Activated naive CD4-positive, alpha-beta T cell treated with anti-CD3 and anti-CD28 coated beads, Interleukin-2, amount 10 ng/mL, durations not matched to agents 7 days and 5 days (primary cell): ENCODE measurements at regions not wholly inside any gene's neighbourhood (a gene's known extent, or its start where the extent isn't known, plus 50 kb on each side); places are given as distances from the start of the nearest gene placed in this dataset.
"Not testable (repeated sequence)": the region's sequence is repeated elsewhere in the genome, so short reads cannot be mapped to it uniquely, and the experiment has no call there.

Experiments
- CTCF ChIA-PET: fragments of 350-600 bp; sonication (Branson Sonifier 250); formaldehyde crosslinking; loops from one replicate; lab custom pipeline; 2021; ENCODE audit warnings: antibody characterized with exemption; lab: Charles Lee
- DNase-seq: peaks from one replicate; pipeline ENCODE4 v3.0.0-alpha.2; 2020
- H3K27ac Mint-ChIP-seq: one replicate; pipeline ENCODE4 v1.8.0; 2021; ENCODE audit warnings: mild to moderate bottlenecking, moderate library complexity, mixed read lengths
- H3K27me3 Mint-ChIP-seq: one replicate; pipeline ENCODE4 v1.8.0; 2021; ENCODE audit warnings: mild to moderate bottlenecking, mixed read lengths
- H3K36me3 Mint-ChIP-seq: one replicate; pipeline ENCODE4 v1.8.0; 2021; ENCODE audit warnings: mixed read lengths
- H3K4me1 Mint-ChIP-seq: one replicate; pipeline ENCODE4 v1.8.0; 2021; ENCODE audit warnings: mixed read lengths
- H3K4me3 Mint-ChIP-seq: one replicate; pipeline ENCODE4 v1.8.0; 2021; ENCODE audit warnings: mild to moderate bottlenecking, moderate library complexity, mixed read lengths
- H3K9me3 Mint-ChIP-seq: one replicate; pipeline ENCODE4 v1.8.0; 2021; ENCODE audit warnings: mixed read lengths

GRCh38 chr7:131674131-131674530 is 117.7 kb upstream of the PODXL start:
- no peak overlapping the region for H3K4me3 Mint-ChIP-seq
- H3K27ac Mint-ChIP-seq = no peak overlapping the region
- DNase-seq = no peak
- peaks cover 16% of the 10 kb centered on the region for H3K27me3 Mint-ChIP-seq
- H3K9me3 Mint-ChIP-seq = no peaks in the 10 kb centered on the region
- H3K36me3 Mint-ChIP-seq = no peaks in the 10 kb centered on the region
- CTCF ChIA-PET = no interaction called here
- no peaks in the 10 kb centered on the region for H3K4me1 Mint-ChIP-seq

GRCh38 chr7:131673576-131673975 is 117.1 kb upstream of the PODXL start:
- H3K27ac Mint-ChIP-seq = no peak overlapping the region
- H3K9me3 Mint-ChIP-seq = no peaks in the 10 kb centered on the region
- H3K4me3 Mint-ChIP-seq = no peak overlapping the region
- H3K36me3 Mint-ChIP-seq = no peaks in the 10 kb centered on the region
- peaks cover 16% of the 10 kb centered on the region for H3K27me3 Mint-ChIP-seq
- no peaks in the 10 kb centered on the region for H3K4me1 Mint-ChIP-seq
- CTCF ChIA-PET = no interaction called here
- no peak for DNase-seq

GRCh38 chr7:131670406-131670805 is 114.0 kb upstream of the PODXL start:
- CTCF ChIA-PET = no interaction called here
- H3K36me3 Mint-ChIP-seq = no peaks in the 10 kb centered on the region
- no peak for DNase-seq
- peaks cover 16% of the 10 kb centered on the region for H3K27me3 Mint-ChIP-seq
- H3K27ac Mint-ChIP-seq = no peak overlapping the region
- H3K4me3 Mint-ChIP-seq = no peak overlapping the region
- no peaks in the 10 kb centered on the region for H3K9me3 Mint-ChIP-seq
- H3K4me1 Mint-ChIP-seq = no peaks in the 10 kb centered on the region

GRCh38 chr7:131667699-131668098 is 111.3 kb upstream of the PODXL start:
- H3K4me3 Mint-ChIP-seq = no peak overlapping the region
- H3K27me3 Mint-ChIP-seq = peaks cover 10% of the 10 kb centered on the region
- no peaks in the 10 kb centered on the region for H3K36me3 Mint-ChIP-seq
- H3K4me1 Mint-ChIP-seq = no peaks in the 10 kb centered on the region
- no peak for DNase-seq
- no peaks in the 10 kb centered on the region for H3K9me3 Mint-ChIP-seq
- CTCF ChIA-PET = no interaction called here
- H3K27ac Mint-ChIP-seq = no peak overlapping the region

GRCh38 chr7:131665021-131665420 is 108.6 kb upstream of the PODXL start:
- H3K4me1 Mint-ChIP-seq = no peaks in the 10 kb centered on the region
- no peak overlapping the region for H3K27ac Mint-ChIP-seq
- no peak overlapping the region for H3K4me3 Mint-ChIP-seq
- no peaks in the 10 kb centered on the region for H3K36me3 Mint-ChIP-seq
- no peaks in the 10 kb centered on the region for H3K9me3 Mint-ChIP-seq
- CTCF ChIA-PET = no interaction called here
- peaks cover 3% of the 10 kb centered on the region for H3K27me3 Mint-ChIP-seq
- no peak for DNase-seq

- H3K27me3 Mint-ChIP-seq = peaks cover 2% of the 10 kb centered on the region
- H3K9me3 Mint-ChIP-seq = no peaks in the 10 kb centered on the region
- no peak overlapping the region for H3K27ac Mint-ChIP-seq
- no peaks in the 10 kb centered on the region for H3K36me3 Mint-ChIP-seq
- DNase-seq = no peak
- no peak overlapping the region for H3K4me3 Mint-ChIP-seq
- H3K4me1 Mint-ChIP-seq = no peaks in the 10 kb centered on the region
- CTCF ChIA-PET = interaction anchor here (1.3 kb wide), 1 partner anchor 10 kb away, joined by 5 read pairs; no protein-coding TSS in a partner anchor
Observed at GRCh38 chr7:131664570-131664969, 108.1 kb upstream of the PODXL start.

- DNase-seq, H3K27me3 Mint-ChIP-seq, H3K4me3 Mint-ChIP-seq, CTCF ChIA-PET, H3K27ac Mint-ChIP-seq, H3K9me3 Mint-ChIP-seq, H3K36me3 Mint-ChIP-seq, H3K4me1 Mint-ChIP-seq: not testable (repeated sequence)
Observed at GRCh38 chr7:131662301-131662873, 106.0 kb upstream of the PODXL start.

GRCh38 chr7:131657881-131658280 is 101.5 kb upstream of the PODXL start:
- H3K27me3 Mint-ChIP-seq = peaks cover 12% of the 10 kb centered on the region
- CTCF ChIA-PET = interaction anchor here (1.6 to 2.7 kb wide), 2 partner anchors 111 to 149 kb away, joined by 3 to 8 read pairs; no protein-coding TSS in a partner anchor
- H3K4me3 Mint-ChIP-seq = no peak overlapping the region
- no peaks in the 10 kb centered on the region for H3K36me3 Mint-ChIP-seq
- peaks cover 5% of the 10 kb centered on the region for H3K9me3 Mint-ChIP-seq
- DNase-seq = no peak
- H3K4me1 Mint-ChIP-seq = no peaks in the 10 kb centered on the region
- no peak overlapping the region for H3K27ac Mint-ChIP-seq

- Mint-ChIP-seq H3K36me3 (no peaks in the 10 kb centered on the region), H3K4me1 (no peaks in the 10 kb centered on the region), H3K27me3 (peaks cover 12% of the 10 kb centered on the region), H3K27ac (no peak overlapping the region), H3K9me3 (peaks cover 5% of the 10 kb centered on the region), H3K4me3 (no peak overlapping the region)
- DNase-seq = no peak
- CTCF ChIA-PET = interaction anchor here (0.6 to 2.7 kb wide), 5 partner anchors 110 to 471 kb away, joined by 3 to 8 read pairs (median 3); no protein-coding TSS in a partner anchor
Observed at GRCh38 chr7:131656980-131657723, 100.7 kb upstream of the PODXL start.

- Mint-ChIP-seq H3K4me1 (no peaks in the 10 kb centered on the region), H3K27ac (no peak overlapping the region), H3K9me3 (peaks cover 5% of the 10 kb centered on the region), H3K27me3 (peaks cover 12% of the 10 kb centered on the region), H3K36me3 (no peaks in the 10 kb centered on the region), H3K4me3 (no peak overlapping the region)
- CTCF ChIA-PET = interaction anchor here (1.0 to 2.7 kb wide), 5 partner anchors 37 to 149 kb away, joined by 3 to 11 read pairs (median 5); no protein-coding TSS in a partner anchor
- no peak for DNase-seq
Observed at GRCh38 chr7:131655866-131656265, 99.4 kb upstream of the PODXL start.

- Mint-ChIP-seq H3K9me3 (peaks cover 5% of the 10 kb centered on the region), H3K27me3 (peaks cover 12% of the 10 kb centered on the region), H3K36me3 (no peaks in the 10 kb centered on the region), H3K4me3 (no peak overlapping the region), H3K4me1 (no peaks in the 10 kb centered on the region), H3K27ac (no peak overlapping the region)
- DNase-seq = no peak
- CTCF ChIA-PET = interaction anchor here (1.0 to 2.5 kb wide), 7 partner anchors 9 to 148 kb away, joined by 3 to 11 read pairs (median 5); no protein-coding TSS in a partner anchor
Observed at GRCh38 chr7:131655447-131655846, 99.0 kb upstream of the PODXL start.

- Mint-ChIP-seq H3K27ac (no peak overlapping the region), H3K4me3 (no peak overlapping the region), H3K4me1 (no peaks in the 10 kb centered on the region), H3K36me3 (no peaks in the 10 kb centered on the region), H3K9me3 (peaks cover 5% of the 10 kb centered on the region), H3K27me3 (peaks cover 12% of the 10 kb centered on the region)
- CTCF ChIA-PET = interaction anchor here (1.0 to 2.5 kb wide), 9 partner anchors 9 to 153 kb away, joined by 3 to 11 read pairs (median 3); no protein-coding TSS in a partner anchor
- peak; percentile 88 for DNase-seq
Observed at GRCh38 chr7:131654668-131655326, 98.4 kb upstream of the PODXL start.

GRCh38 chr7:131654249-131654558 is 97.8 kb upstream of the PODXL start:
- Mint-ChIP-seq H3K27me3 (peaks cover 12% of the 10 kb centered on the region), H3K4me1 (no peaks in the 10 kb centered on the region), H3K9me3 (peaks cover 5% of the 10 kb centered on the region), H3K36me3 (no peaks in the 10 kb centered on the region), H3K27ac (no peak overlapping the region), H3K4me3 (no peak overlapping the region)
- CTCF ChIA-PET = interaction anchor here (1.0 to 2.5 kb wide), 8 partner anchors 10 to 153 kb away, joined by 3 to 11 read pairs (median 4); no protein-coding TSS in a partner anchor
- no peak for DNase-seq
